H1 (cell line): ENCODE measurements at regions not wholly inside any gene's neighbourhood (a gene's known extent, or its start where the extent isn't known, plus 50 kb on each side); places are given as distances from the start of the nearest gene placed in this dataset.

Source experiments
- CTCF ChIA-PET: fragments of 300-600 bp; sonication (Branson Sonifier 250); formaldehyde crosslinking; loops from one replicate; lab custom pipeline; 2021; ENCODE audit not compliant: partially characterized antibody; lab: Charles Lee
- POLR2A ChIA-PET: fragments of 300-600 bp; sonication (Branson Sonifier 250); formaldehyde crosslinking; loops from one replicate; lab custom pipeline; 2021; ENCODE audit warnings: inconsistent platforms; ENCODE audit not compliant: partially characterized antibody; lab: Charles Lee
- DNase-seq, 2 experiments: peaks; one replicate each; pipeline versions ENCODE4 v3.0.0 to v3.0.0-alpha.2; 2010 to 2022; ENCODE audit warnings: low spot score in 2 of 2, low read depth in 1 of 2, mixed read lengths in 1 of 2
- FAIRE-seq: peaks from 2 replicates; lab custom pipeline; 2011; peaks lifted over from hg19 to GRCh38; lab: Jason Lieb, UNC
- H2AFZ ChIP-seq: 2 replicates; pipeline ENCODE4 v1.8.1; 2012; ENCODE audit warnings: low read length, inconsistent platforms
- H2AK5ac ChIP-seq: 2 replicates; pipeline ENCODE4 v1.6.1; 2013; ENCODE audit warnings: low read depth, low read length
- H2BK120ac ChIP-seq: replicated peaks from 2 replicates; pipeline ENCODE3; 2013; ENCODE audit warnings: low read depth, low read length, inconsistent platforms
- H2BK12ac ChIP-seq: 2 replicates; pipeline ENCODE4 v1.6.1; 2013; ENCODE audit warnings: low read depth, low read length
- H2BK15ac ChIP-seq: 2 replicates; pipeline ENCODE4 v1.6.1; 2013; ENCODE audit warnings: low read length
- H2BK20ac ChIP-seq: 2 replicates; pipeline ENCODE4 v1.6.1; 2013; ENCODE audit warnings: low read length
- H2BK5ac ChIP-seq: 2 replicates; pipeline ENCODE4 v1.6.1; 2013; ENCODE audit warnings: low read depth, low read length
- H3K14ac ChIP-seq: 2 replicates; pipeline ENCODE4 v1.6.1; 2013; ENCODE audit warnings: inconsistent platforms; ENCODE audit not compliant: insufficient read length
- H3K18ac ChIP-seq: 2 replicates; pipeline ENCODE4 v1.6.1; 2013; ENCODE audit warnings: low read length; ENCODE audit errors: extremely low read depth
- H3K23ac ChIP-seq: 2 replicates; pipeline ENCODE4 v1.6.1; 2013; ENCODE audit warnings: inconsistent platforms; ENCODE audit not compliant: insufficient read length
- H3K23me2 ChIP-seq: 2 replicates; pipeline ENCODE4 v1.6.1; 2013; ENCODE audit warnings: low read depth, low read length
- H3K27ac ChIP-seq: 2 replicates; pipeline ENCODE4 v1.6.1; 2011; ENCODE audit warnings: low read depth, low read length, inconsistent platforms
- H3K27me3 ChIP-seq, 4 experiments: replicated peaks in 1 of 4; 1 replicate in 1 of 4; 2 replicates in 3 of 4; pipeline versions ENCODE4 v1.6.1 to v1.8.1; 2011 to 2013; ENCODE audit warnings: low read length in 3 of 4, mild to moderate bottlenecking in 3 of 4, inconsistent platforms in 2 of 4, mixed read lengths in 2 of 4, moderate library complexity in 1 of 4; ENCODE audit not compliant: control insufficient read depth in 3 of 4, insufficient read depth in 3 of 4; ENCODE audit errors: extremely low read depth in 1 of 4
- H3K36me3 ChIP-seq, 4 experiments: 2 replicates each; pipeline versions ENCODE4 v1.6.1 to v1.8.1; 2011 to 2013; ENCODE audit warnings: mild to moderate bottlenecking in 4 of 4, low read length in 3 of 4, moderate library complexity in 2 of 4, control low read depth in 1 of 4, inconsistent platforms in 1 of 4; ENCODE audit not compliant: insufficient read depth in 4 of 4, control insufficient read depth in 2 of 4
- H3K4ac ChIP-seq: replicated peaks from 2 replicates; pipeline ENCODE3; 2013; ENCODE audit warnings: low read length, low read depth, mixed read lengths, inconsistent platforms; ENCODE audit not compliant: insufficient read length
- H3K4me1 ChIP-seq, 4 experiments: replicated peaks in 1 of 4; 1 replicate in 1 of 4; 2 replicates in 3 of 4; pipeline versions ENCODE4 v1.6.1 to v1.8.1; 2011 to 2013; ENCODE audit warnings: low read length in 3 of 4, inconsistent platforms in 2 of 4, mixed read lengths in 1 of 4; ENCODE audit not compliant: insufficient read depth in 4 of 4, control insufficient read depth in 3 of 4
- H3K4me2 ChIP-seq, 2 experiments: 2 replicates each; pipeline versions ENCODE4 v1.6.1 to v1.8.1; 2011 to 2013; ENCODE audit warnings: low read depth in 2 of 2, low read length in 2 of 2, control low read depth in 1 of 2, inconsistent platforms in 1 of 2, mild to moderate bottlenecking in 1 of 2; ENCODE audit not compliant: insufficient read depth in 1 of 2
- H3K4me3 ChIP-seq, 4 experiments: fragments of 200-600, 300-600 bp in 1 of 4; sonication (generic), shearing (Covaris generic), sonication (Bioruptor Twin) in 1 of 4; 2 replicates each; pipeline versions ENCODE4 v1.5.1 to v1.8.1; 2011 to 2016; ENCODE audit warnings: low read length in 4 of 4, low read depth in 3 of 4, control low read depth in 2 of 4, inconsistent platforms in 2 of 4, mild to moderate bottlenecking in 2 of 4, mixed read lengths in 1 of 4, moderate library complexity in 1 of 4; ENCODE audit not compliant: insufficient read depth in 2 of 4; ENCODE audit errors: extremely low read depth in 1 of 4
- H3K56ac ChIP-seq: replicated peaks from 2 replicates; pipeline ENCODE3; 2013; ENCODE audit warnings: low read depth, mild to moderate bottlenecking, mixed read lengths, low read length, inconsistent platforms; ENCODE audit not compliant: insufficient read length
- H3K79me1 ChIP-seq: 2 replicates; pipeline ENCODE4 v1.6.1; 2013; ENCODE audit warnings: low read depth, low read length, control low read depth
- H3K79me2 ChIP-seq, 2 experiments: 2 replicates each; pipeline versions ENCODE4 v1.6.1 to v1.8.1; 2012 to 2013; ENCODE audit warnings: low read length in 2 of 2, mild to moderate bottlenecking in 2 of 2, inconsistent platforms in 1 of 2; ENCODE audit not compliant: insufficient read depth in 2 of 2, control insufficient read depth in 1 of 2
- H3K9ac ChIP-seq, 4 experiments: replicated peaks in 1 of 4; 1 replicate in 1 of 4; 2 replicates in 3 of 4; pipeline versions ENCODE4 v1.6.1 to v1.8.1; 2011 to 2013; ENCODE audit warnings: low read depth in 3 of 4, low read length in 3 of 4, control low read depth in 2 of 4, mild to moderate bottlenecking in 2 of 4, moderate library complexity in 2 of 4, inconsistent platforms in 1 of 4; ENCODE audit errors: extremely low read depth in 1 of 4
- H3K9me3 ChIP-seq, 2 experiments: 2 replicates each; pipeline versions ENCODE4 v1.6.1 to v1.8.1; 2012 to 2013; ENCODE audit warnings: mild to moderate bottlenecking in 2 of 2, moderate library complexity in 2 of 2, control low read depth in 1 of 2, inconsistent platforms in 1 of 2, low read depth in 1 of 2, low read length in 1 of 2, mixed read lengths in 1 of 2; ENCODE audit not compliant: insufficient read depth in 2 of 2
- H4K20me1 ChIP-seq, 2 experiments: replicated peaks in 1 of 2; 2 replicates each; pipeline versions ENCODE3 to v1.8.1; 2011 to 2013; ENCODE audit warnings: inconsistent platforms in 2 of 2, low read length in 2 of 2, mild to moderate bottlenecking in 1 of 2; ENCODE audit not compliant: insufficient read depth in 2 of 2, control insufficient read depth in 1 of 2
- H4K5ac ChIP-seq: 2 replicates; pipeline ENCODE4 v1.6.1; 2013; ENCODE audit warnings: low read length, low read depth, mixed read lengths, inconsistent platforms; ENCODE audit not compliant: insufficient read length
- H4K8ac ChIP-seq: 2 replicates; pipeline ENCODE4 v1.8.0; 2013; ENCODE audit warnings: mild to moderate bottlenecking, moderate library complexity, low read length, inconsistent platforms; ENCODE audit not compliant: insufficient read depth; ENCODE audit errors: extremely low read depth
- H4K91ac ChIP-seq: replicated peaks from 2 replicates; pipeline ENCODE3; 2013; ENCODE audit warnings: low read length, mixed read lengths, inconsistent platforms; ENCODE audit not compliant: insufficient read length
- RBBP5 ChIP-seq: IDR thresholded peaks from 2 replicates; pipeline ENCODE4 v1.7.1; 2012; ENCODE audit warnings: low read depth, mild to moderate bottlenecking, inconsistent platforms, low read length, moderate library complexity, borderline replicate concordance
- WGBS, 2 experiments: shearing (Covaris generic) in 1 of 2; methylation state at CpG; one replicate each; pipeline versions ENCODE4 v1.1.6 to v1.1.7; 2013 to 2015; ENCODE audit warnings: low lambda C conversion rate in 2 of 2, mixed read lengths in 2 of 2, inconsistent platforms in 1 of 2, low coverage in 1 of 2, missing lambda C conversion rate in 1 of 2; ENCODE audit not compliant: insufficient replicate concordance in 2 of 2, insufficient coverage in 1 of 2, insufficient read length in 1 of 2; ENCODE audit errors: extremely low coverage in 1 of 2, missing lambda C conversion rate in 1 of 2; 5-methylcytosine and 5-hydroxymethylcytosine counted together

DNA sequence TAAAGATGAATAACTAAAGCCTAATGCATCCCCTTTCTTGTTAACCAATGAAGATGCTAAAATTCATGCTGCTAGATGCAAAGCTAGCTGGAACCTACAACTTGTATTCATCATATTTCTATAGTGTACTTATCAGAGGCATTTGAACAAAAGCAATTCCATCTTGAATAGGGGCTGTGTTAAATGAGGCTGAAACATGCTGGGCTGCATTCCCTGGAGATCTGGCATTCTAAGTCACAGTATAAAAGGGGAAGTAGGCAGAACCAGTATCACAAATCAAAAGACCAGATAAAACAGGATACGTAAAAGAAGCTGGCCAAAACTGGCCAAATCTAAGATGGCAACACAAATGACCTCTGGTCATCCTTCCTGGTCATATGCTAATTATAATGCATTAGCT lies 932.8 kb downstream of the CDY2B start:
- no peak overlapping the region for H2BK12ac ChIP-seq
- no peak overlapping the region for H3K4me2 ChIP-seq
- no peaks in the 10 kb centered on the region for H3K79me2 ChIP-seq
- 100% methylated on average over 1 of the region's 1 CpG; no CpG with 5 or more reads in 1 of the 2 experiments for WGBS, 2 experiments
- FAIRE-seq (no peak), DNase-seq (no peak)
- no peak overlapping the region for H3K23ac ChIP-seq
- H4K8ac ChIP-seq = no peak overlapping the region
- POLR2A ChIA-PET = no interaction called here
- no peak overlapping the region for H3K56ac ChIP-seq
- H3K79me1 ChIP-seq = no peaks in the 10 kb centered on the region
- CTCF ChIA-PET = interaction anchor here (1.5 kb wide), 1 partner anchor 11 kb away, joined by 6 read pairs; no protein-coding TSS in a partner anchor
- H4K20me1 ChIP-seq = no peaks in the 10 kb centered on the region
- TF ChIP-seq RBBP5 = no peak
- H3K27ac ChIP-seq = no peak overlapping the region
- no peaks in the 10 kb centered on the region for H3K23me2 ChIP-seq
- H2AFZ ChIP-seq = no peak overlapping the region
- no peak overlapping the region for H2BK120ac ChIP-seq
- H4K91ac ChIP-seq = no peak overlapping the region
- no peak overlapping the region for H3K4me3 ChIP-seq
- H3K9ac ChIP-seq = no peak overlapping the region
- H3K36me3 ChIP-seq = no peaks in the 10 kb centered on the region
- no peak overlapping the region for H4K5ac ChIP-seq
- no peaks in the 10 kb centered on the region for H3K4me1 ChIP-seq
- H2AK5ac ChIP-seq = no peak overlapping the region
- H3K4ac ChIP-seq = no peak overlapping the region
- no peaks in the 10 kb centered on the region for H3K27me3 ChIP-seq
- H3K14ac ChIP-seq = no peak overlapping the region
- no peak overlapping the region for H2BK15ac ChIP-seq
- H3K18ac ChIP-seq = no peak overlapping the region
- no peak overlapping the region for H2BK20ac ChIP-seq
- no peaks in the 10 kb centered on the region for H3K9me3 ChIP-seq
- H2BK5ac ChIP-seq = no peak overlapping the region
